ENCODE measurements at regions not wholly inside any gene's neighbourhood (a gene's known extent, or its start where the extent isn't known, plus 50 kb on each side); places are given as distances from the start of the nearest gene placed in this dataset.

- Mint-ChIP-seq H3K36me3 (no peaks in the 10 kb centered on the region), H3K27ac (no peak overlapping the region), H3K9me3 (peaks cover 0 to 5% of the 10 kb centered on the region in 2 donors)
- DNase-seq (ENCODE audit: low spot score in 2 of 2) (no peak), ATAC-seq (no peak)
Measured at GRCh38 chr13:72121466-72121865, 254.5 kb upstream of the DACH1 start.

DNA sequence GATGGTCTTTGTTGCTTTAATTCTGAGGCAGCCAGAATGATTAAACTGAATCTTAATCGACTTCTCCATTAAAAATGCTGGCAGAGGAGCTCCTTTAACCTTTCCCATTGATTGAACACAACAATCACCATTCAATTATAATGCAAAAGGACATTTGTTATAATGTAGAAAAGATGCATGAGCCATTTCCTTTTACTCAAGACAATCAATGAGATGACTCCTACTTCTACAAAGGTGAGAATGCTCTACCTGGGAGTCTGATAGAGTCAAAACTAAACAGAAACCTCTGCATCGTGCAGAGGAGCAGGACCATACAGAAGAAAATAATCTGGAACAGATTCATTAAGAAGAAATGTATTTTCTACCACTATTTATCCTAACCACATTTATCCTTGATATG, 253.6 kb upstream of the DACH1 start:
- Mint-ChIP-seq H3K9me3 (peaks cover 3 to 5% of the 10 kb centered on the region in 2 donors), H3K27ac (no peak overlapping the region), H3K36me3 (no peaks in the 10 kb centered on the region)
- DNase-seq (ENCODE audit: low spot score in 2 of 2) = no peak
- no peak for ATAC-seq

DNA sequence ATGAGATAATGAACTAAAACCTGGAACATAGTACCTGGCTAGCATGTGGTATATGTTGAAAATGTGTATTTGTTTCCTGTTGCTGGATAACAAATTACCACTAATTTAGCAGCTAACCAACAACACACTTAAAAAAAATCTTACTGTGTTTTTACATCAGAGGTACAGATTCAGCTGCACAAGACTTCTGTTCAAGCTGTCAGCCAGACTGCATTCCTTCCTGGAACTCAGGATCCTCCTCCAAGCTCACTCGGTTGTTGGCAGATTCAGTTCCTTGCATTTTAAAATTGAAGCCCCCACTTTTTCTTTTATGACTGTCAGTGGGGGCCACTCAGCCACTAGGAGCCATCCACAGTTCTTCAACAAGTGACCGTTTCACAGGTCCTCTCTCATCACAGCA, 246.9 kb upstream of the DACH1 start:
- Mint-ChIP-seq H3K9me3 (peaks cover 4 to 6% of the 10 kb centered on the region in 2 donors), H3K36me3 (no peaks in the 10 kb centered on the region), H3K27ac (no peak overlapping the region)
- no peak for ATAC-seq
- DNase-seq (ENCODE audit: low spot score in 2 of 2) = no peak

DNA sequence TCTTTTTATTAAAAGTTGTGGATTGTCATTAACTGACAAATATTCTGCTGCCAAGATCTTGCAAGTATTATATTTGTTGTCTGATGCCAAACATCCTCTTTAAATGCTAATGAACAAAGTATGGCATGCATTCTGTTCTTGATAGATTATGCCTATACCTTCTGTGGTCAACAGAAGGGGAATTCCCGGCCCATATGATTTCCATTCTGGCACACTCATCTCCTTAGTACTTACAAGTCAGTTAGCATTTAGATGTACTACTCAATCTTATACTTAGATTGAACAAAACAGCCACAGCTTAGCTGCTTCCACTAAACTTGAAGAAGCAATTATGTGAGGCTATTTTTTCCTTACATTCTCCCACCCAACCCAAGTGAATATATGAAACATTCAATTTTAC, 246.1 kb upstream of the DACH1 start:
- Mint-ChIP-seq H3K27ac (no peak overlapping the region), H3K36me3 (no peaks in the 10 kb centered on the region), H3K9me3 (peaks cover 8 to 10% of the 10 kb centered on the region in 2 donors)
- DNase-seq (ENCODE audit: low spot score in 2 of 2) (no peak), ATAC-seq (no peak)

DNA sequence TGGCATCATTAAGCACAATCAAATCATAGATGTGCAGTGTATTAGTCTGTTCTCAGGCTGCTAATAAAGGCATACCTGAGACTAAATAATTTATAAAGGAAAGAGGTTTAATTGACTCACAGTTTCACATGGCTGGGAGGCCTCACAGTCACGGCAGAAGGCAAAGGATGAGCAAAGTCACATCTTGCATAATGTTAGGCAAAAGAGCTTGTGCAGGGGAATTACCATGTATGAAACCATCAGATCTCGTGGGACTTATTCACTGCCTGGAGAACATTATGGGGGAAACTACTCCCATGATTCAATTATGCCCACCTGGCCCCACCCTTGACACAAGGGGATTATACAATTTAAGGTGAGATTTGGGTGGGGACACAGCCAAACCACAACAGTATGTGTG, 245.2 kb upstream of the DACH1 start:
- Mint-ChIP-seq H3K36me3 (no peaks in the 10 kb centered on the region), H3K9me3 (peaks cover 10 to 12% of the 10 kb centered on the region in 2 donors), H3K27ac (no peak overlapping the region)
- no peak for DNase-seq (ENCODE audit: low spot score in 2 of 2)
- no peak for ATAC-seq

DNA sequence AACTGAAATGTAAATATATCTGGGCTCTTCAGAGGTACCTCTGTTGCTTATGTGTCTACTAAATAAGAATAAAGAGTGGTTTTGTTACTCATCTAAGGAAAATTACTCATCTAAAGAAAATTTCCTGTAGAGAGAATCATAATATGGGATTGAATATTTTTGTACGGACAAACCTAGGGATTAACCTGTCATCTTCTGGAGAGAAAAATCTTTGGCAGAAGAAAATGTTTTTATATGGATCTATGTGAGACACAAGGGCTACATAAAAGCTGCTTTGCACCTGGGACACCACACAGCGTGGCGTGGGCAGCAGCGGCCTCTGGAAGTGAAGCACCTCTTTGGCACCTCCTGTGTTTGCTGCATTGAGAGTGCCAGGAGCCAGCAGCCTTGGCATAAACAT, 242.9 kb upstream of the DACH1 start:
- no peak for ATAC-seq
- no peak overlapping the region for H3K27ac Mint-ChIP-seq
- no peak for DNase-seq (ENCODE audit: low spot score in 2 of 2)
- H3K36me3 Mint-ChIP-seq = no peaks in the 10 kb centered on the region
- H3K9me3 Mint-ChIP-seq = peaks cover 9 to 10% of the 10 kb centered on the region in 2 donors

GRCh38 chr13:72104656-72105180, 237.7 kb upstream of the DACH1 start:
- Mint-ChIP-seq H3K27ac (no peak overlapping the region), H3K36me3 (no peaks in the 10 kb centered on the region), H3K9me3 (peaks cover 10 to 12% of the 10 kb centered on the region in 2 donors)
- DNase-seq (ENCODE audit: low spot score in 2 of 2) (no peak), ATAC-seq (no peak)

DNA sequence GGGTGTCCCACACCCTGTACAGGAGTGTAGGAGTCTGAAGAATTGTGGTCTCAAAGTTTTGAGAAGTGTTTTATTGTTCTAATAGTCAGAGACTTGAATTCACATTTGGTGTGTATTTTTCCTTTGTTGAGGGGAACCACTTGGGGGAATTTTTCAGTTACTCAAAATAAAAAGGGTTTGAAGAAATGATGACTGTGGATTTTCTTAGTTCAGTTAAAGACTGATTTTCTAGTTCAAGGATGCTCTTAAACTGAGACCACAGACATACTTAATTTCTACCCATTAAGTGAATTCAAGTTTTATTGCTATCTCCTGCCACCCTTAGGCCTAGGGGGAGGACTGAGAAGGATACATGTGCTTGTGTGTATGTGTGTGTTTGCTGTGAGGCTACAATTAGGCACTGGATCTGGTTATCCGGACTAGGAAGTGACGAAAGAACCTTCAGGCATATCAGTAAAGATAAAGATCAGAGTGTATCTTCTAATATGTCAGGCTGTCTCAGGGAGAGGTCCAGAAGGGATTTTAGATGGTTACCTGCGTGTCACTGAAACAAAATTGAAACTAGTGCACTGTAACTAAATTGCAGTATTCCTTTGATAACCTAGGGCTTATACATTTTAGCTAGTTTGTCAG, 234.9 kb upstream of the DACH1 start:
- H3K9me3 Mint-ChIP-seq = peaks cover 0 to 3% of the 10 kb centered on the region in 2 donors
- DNase-seq (ENCODE audit: low spot score in 2 of 2) (no peak), ATAC-seq (no peak)
- no peak overlapping the region for H3K27ac Mint-ChIP-seq
- no peaks in the 10 kb centered on the region for H3K36me3 Mint-ChIP-seq

- ATAC-seq = no peak
- Mint-ChIP-seq H3K36me3 (no peaks in the 10 kb centered on the region), H3K9me3 (peaks cover 0 to 3% of the 10 kb centered on the region in 2 donors), H3K27ac (no peak overlapping the region)
- no peak for DNase-seq (ENCODE audit: low spot score in 2 of 2)
Measured at GRCh38 chr13:72100339-72100738, 233.3 kb upstream of the DACH1 start.

DNA sequence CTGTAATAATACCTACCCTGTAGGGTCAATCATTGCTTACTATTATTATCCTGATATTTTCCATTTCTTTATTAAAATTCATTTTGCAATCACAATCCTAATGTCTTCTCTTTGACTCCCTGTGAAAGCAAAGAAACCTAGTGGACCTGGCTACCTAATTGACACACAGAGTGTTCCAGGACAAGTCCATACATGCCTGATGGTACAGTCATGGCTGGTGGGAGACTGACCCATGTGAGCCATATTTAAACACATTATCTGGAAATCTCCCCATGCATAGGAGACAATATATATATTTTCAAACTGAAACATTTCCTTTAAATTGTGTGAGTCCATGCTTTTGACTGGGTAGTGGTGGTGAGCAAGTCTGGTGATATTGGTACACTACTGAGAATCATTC, 230.6 kb upstream of the DACH1 start:
- Mint-ChIP-seq H3K27ac (no peak overlapping the region), H3K9me3 (peaks cover 0 to 1% of the 10 kb centered on the region in 2 donors), H3K36me3 (no peaks in the 10 kb centered on the region)
- ATAC-seq (no peak), DNase-seq (ENCODE audit: low spot score in 2 of 2) (no peak)

DNA sequence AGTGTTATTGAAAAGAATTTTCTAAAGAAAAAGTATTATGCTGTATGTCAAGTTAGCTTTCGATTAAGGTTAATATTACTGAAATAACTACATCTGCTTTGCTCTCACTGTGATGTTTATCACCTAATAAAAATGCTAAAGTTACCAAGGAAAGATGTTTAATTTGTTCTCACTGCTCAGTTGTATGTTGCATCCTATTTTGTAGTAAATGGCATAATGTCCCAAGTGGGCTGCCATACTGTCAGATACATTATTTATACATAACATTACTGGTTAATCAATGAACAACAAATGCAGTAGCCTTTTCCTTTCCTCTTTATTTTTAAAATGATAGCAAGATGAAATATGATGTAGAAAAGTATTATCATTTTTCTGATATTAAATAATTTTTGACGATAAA, 226.3 kb upstream of the DACH1 start:
- DNase-seq (ENCODE audit: low spot score in 2 of 2) (no peak), ATAC-seq (no peak)
- Mint-ChIP-seq H3K36me3 (peaks cover 0 to 6% of the 10 kb centered on the region in 2 donors), H3K9me3 (peaks cover 11 to 19% of the 10 kb centered on the region in 2 donors), H3K27ac (no peak overlapping the region)

DNA sequence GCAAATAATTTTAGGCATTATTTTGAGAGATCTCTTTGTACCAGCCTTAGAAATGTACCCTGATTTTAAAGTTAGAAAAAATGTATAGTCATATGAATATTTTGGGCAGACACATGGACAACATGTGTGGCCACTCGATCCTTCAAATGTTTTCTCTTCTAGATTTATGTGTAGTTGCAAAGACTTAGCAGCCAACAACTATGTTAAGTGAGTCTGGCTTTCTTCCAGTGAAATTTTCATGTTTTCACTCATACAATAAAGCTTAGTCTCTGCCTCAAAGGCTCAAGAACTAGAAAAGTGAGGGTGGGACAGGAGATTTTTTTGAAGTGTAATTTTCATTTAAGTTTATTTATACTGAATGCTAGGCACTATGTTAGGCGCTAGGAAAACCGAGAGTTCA, 207.7 kb upstream of the DACH1 start:
- Mint-ChIP-seq H3K9me3 (peaks cover 0 to 7% of the 10 kb centered on the region in 2 donors), H3K36me3 (no peaks in the 10 kb centered on the region), H3K27ac (no peak overlapping the region)
- DNase-seq (ENCODE audit: low spot score in 2 of 2) = no peak
- ATAC-seq = no peak

DNA sequence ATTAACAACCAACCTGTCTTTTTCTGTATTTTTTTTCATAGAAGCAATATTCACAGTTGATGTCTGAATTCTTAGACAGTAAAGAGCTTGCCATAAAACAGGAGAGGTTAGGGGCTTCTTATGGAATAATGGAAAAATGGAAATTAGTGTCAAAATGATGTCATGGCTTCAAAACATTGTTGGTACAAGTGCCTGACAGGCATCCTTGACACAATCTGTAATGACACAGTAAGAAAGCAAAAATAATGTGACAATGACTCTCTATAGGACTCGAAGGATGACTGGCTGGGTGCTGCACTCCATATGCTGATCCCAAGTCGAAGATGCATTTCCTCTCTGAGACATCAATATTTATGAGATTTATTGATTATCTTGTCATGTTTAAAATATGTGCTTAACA, 205.3 kb upstream of the DACH1 start:
- Mint-ChIP-seq H3K27ac (no peak overlapping the region), H3K36me3 (no peaks in the 10 kb centered on the region), H3K9me3 (peaks cover 5 to 15% of the 10 kb centered on the region in 2 donors)
- DNase-seq (ENCODE audit: low spot score in 2 of 2) (no peak), ATAC-seq (no peak)

- ATAC-seq (no peak), DNase-seq (ENCODE audit: low spot score in 2 of 2) (no peak)
- Mint-ChIP-seq H3K27ac (no peak overlapping the region), H3K36me3 (no peaks in the 10 kb centered on the region), H3K9me3 (peaks cover 5 to 20% of the 10 kb centered on the region in 2 donors)
Measured at GRCh38 chr13:72071713-72072112, 204.7 kb upstream of the DACH1 start.

DNA sequence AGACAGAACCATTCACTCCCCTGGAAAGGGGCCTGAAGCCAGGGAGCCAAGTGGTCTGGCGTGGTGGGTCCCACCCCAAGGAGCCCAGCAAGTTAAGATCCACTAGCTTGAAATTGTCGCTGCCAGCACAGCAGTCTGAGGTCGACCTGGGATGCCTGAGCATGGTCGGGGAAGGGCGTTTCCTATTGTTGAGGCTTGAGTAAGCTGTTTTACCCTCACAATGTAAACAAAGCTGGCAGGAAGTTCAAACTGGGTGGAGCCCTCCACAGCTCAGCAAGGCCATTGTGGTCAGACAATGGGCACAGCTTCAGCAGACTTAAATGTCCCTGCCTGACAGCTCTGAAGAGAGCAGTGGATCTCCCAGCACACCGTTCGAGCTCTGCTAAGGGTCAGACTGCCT, 195.6 kb upstream of the DACH1 start:
- Mint-ChIP-seq H3K27ac (no peak overlapping the region), H3K9me3 (peaks cover 12 to 46% of the 10 kb centered on the region in 2 donors), H3K36me3 (peaks cover 0 to 11% of the 10 kb centered on the region in 2 donors)
- no peak for ATAC-seq
- no peak for DNase-seq (ENCODE audit: low spot score in 2 of 2)

DNA sequence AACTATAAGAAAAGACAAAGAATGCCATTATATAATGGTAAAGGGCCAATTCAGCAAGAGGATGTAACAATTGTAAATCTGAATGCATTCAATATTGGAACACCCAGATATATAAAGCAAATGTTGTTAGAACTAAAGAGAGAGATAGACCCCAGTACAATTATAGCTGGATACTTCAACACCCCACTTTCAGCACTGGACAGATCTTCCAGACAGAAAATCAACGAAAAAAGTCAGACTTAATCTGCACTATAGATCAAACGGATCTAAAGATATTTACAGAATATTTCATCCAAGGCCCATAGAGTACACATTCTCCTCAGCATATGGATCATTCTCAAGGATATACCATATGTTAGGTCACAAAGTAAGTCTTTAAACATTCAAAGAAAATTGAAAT, 194.6 kb upstream of the DACH1 start:
- Mint-ChIP-seq H3K36me3 (peaks cover 0 to 11% of the 10 kb centered on the region in 2 donors), H3K9me3 (peaks cover 12 to 37% of the 10 kb centered on the region in 2 donors)
- ATAC-seq = no peak

DNA sequence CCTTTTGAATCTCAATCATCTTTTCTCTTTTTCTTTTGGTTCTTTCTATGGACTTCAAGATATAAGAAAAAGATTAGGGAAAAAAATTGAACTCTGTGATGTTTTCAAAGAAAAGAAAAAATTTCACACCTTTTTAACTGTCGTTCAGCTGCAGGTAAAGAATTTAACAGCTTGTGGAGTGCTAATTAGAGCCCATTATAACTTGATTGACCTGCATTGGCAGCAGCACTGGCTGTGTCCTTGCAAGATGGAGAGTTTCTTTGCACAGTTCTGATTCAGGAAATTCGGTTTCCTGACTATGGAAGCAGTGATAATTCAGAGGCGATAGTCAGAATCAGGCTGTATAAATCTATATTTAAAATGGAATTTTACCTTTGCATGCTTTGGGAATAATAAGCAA, 183.2 kb upstream of the DACH1 start:
- Mint-ChIP-seq H3K27ac (no peak overlapping the region), H3K9me3 (peaks cover 0 to 18% of the 10 kb centered on the region in 2 donors), H3K36me3 (no peaks in the 10 kb centered on the region)
- no peak for DNase-seq (ENCODE audit: low spot score in 2 of 2)
- no peak for ATAC-seq

More for the DNA sequence above, 194.6 kb upstream of the DACH1 start:
- DNase-seq (ENCODE audit: low spot score in 2 of 2) = no peak
- no peak overlapping the region for H3K27ac Mint-ChIP-seq

DNA sequence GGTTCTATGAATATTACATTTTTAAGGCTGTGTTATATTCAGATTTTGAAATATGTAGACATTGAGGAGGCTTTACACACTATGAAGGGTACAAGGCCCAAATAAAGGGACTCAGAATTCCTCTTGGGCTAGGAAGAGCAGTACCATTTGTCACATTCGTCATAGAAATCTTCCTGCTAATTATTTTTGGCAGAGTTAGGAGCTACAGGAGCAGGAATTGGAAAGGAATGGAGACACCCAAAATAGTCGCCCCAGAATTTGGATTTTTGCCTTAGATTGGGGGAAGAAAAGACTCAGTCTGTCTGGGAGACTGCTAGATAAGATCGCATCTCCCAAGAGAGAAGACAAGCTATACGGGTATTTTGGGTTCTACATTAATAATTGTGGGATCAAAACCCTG, 176.4 kb upstream of the DACH1 start:
- ATAC-seq = no peak
- H3K27ac Mint-ChIP-seq = no peak overlapping the region
- peaks cover 4 to 18% of the 10 kb centered on the region in 2 donors for H3K9me3 Mint-ChIP-seq
- no peak for DNase-seq (ENCODE audit: low spot score in 2 of 2)
- H3K36me3 Mint-ChIP-seq = no peaks in the 10 kb centered on the region
